Esophagus squamous epithelium (tissue), 4 donors: ENCODE measurements at regions not wholly inside any gene's neighbourhood (a gene's known extent, or its start where the extent isn't known, plus 50 kb on each side); places are given as distances from the start of the nearest gene placed in this dataset.

ENCODE experiments used
- CTCF ChIP-seq, 6 experiments: fragments of 450-650 bp in 4 of 6; fragments of 200-600 bp in 2 of 6; sonication (generic) in 2 of 6; IDR thresholded peaks; one replicate each; pipeline ENCODE4 v1.5.1; 2016 to 2019; ENCODE audit warnings: antibody characterized with exemption in 6 of 6, mild to moderate bottlenecking in 4 of 6, moderate library complexity in 4 of 6
- POLR2A ChIP-seq, 4 donors: fragments of 450-650 bp; IDR thresholded peaks; one replicate each; pipeline ENCODE4 v1.6.1; 2017; ENCODE audit warnings: antibody characterized with exemption in 4 of 4, mild to moderate bottlenecking in 4 of 4, moderate library complexity in 3 of 4

- no peak for TF ChIP-seq CTCF (IDR thresholded peaks at IDR 0.05)
- TF ChIP-seq POLR2A (IDR thresholded peaks at IDR 0.05) = no peak
Observed at GRCh38 chr15:69754313-69754712, 301.7 kb downstream of the RPLP1 start.
